Muscle layer of duodenum (tissue), 2 donors: ENCODE measurements at regions not wholly inside any gene's neighbourhood (a gene's known extent, or its start where the extent isn't known, plus 50 kb on each side); places are given as distances from the start of the nearest gene placed in this dataset.

Experiments
- H3K27ac ChIP-seq: one replicate; pipeline ENCODE4 v1.7.0; 2013; ENCODE audit warnings: mild to moderate bottlenecking, low read length
- H3K27me3 ChIP-seq: one replicate; pipeline ENCODE4 v1.7.0; 2013; ENCODE audit warnings: low read depth, mild to moderate bottlenecking, control low read depth, low read length
- H3K36me3 ChIP-seq, 2 donors: one replicate each; pipeline ENCODE4 v1.7.0; 2013; ENCODE audit warnings: low read length in 2 of 2, control low read depth in 1 of 2, mild to moderate bottlenecking in 1 of 2; ENCODE audit not compliant: insufficient read depth in 2 of 2, control insufficient read depth in 1 of 2
- H3K4me1 ChIP-seq, 2 donors: one replicate each; pipeline ENCODE4 v1.7.0; 2013; ENCODE audit warnings: low read length in 2 of 2, mild to moderate bottlenecking in 2 of 2, control low read depth in 1 of 2, moderate library complexity in 1 of 2; ENCODE audit not compliant: insufficient read depth in 2 of 2, control insufficient read depth in 1 of 2
- H3K4me3 ChIP-seq, 2 donors: one replicate each; pipeline ENCODE4 v1.7.0; 2013; ENCODE audit warnings: low read length in 2 of 2, low read depth in 1 of 2, mild to moderate bottlenecking in 1 of 2
- H3K9me3 ChIP-seq, 2 donors: one replicate each; pipeline ENCODE4 v1.7.0; 2013; ENCODE audit warnings: low read length in 2 of 2, control low read depth in 1 of 2, mild to moderate bottlenecking in 1 of 2; ENCODE audit not compliant: control insufficient read depth in 1 of 2
- donor health status: healthy.

- H3K27ac ChIP-seq, result no peak overlapping the region
- no peaks in the 10 kb centered on the region for H3K4me1 ChIP-seq
- no peaks in the 10 kb centered on the region for H3K36me3 ChIP-seq
- H3K27me3 ChIP-seq, result no peaks in the 10 kb centered on the region
- no peak overlapping the region for H3K4me3 ChIP-seq
- no peaks in the 10 kb centered on the region for H3K9me3 ChIP-seq
These were observed 81.3 kb upstream of the IRX6 start for GRCh38 chr16:55242667-55243066.

GRCh38 chr16:55248058-55248457 lies 75.9 kb upstream of the IRX6 start:
- Histone ChIP-seq H3K9me3 (no peaks in the 10 kb centered on the region), H3K4me3 (no peak overlapping the region), H3K36me3 (no peaks in the 10 kb centered on the region), H3K27ac (no peak overlapping the region), H3K4me1 (no peaks in the 10 kb centered on the region), H3K27me3 (no peaks in the 10 kb centered on the region)

- Histone ChIP-seq H3K27ac (no peak overlapping the region), H3K27me3 (no peaks in the 10 kb centered on the region), H3K4me1 (no peaks in the 10 kb centered on the region), H3K9me3 (peaks cover 0 to under 1% of the 10 kb centered on the region in 2 donors), H3K36me3 (no peaks in the 10 kb centered on the region), H3K4me3 (no peak overlapping the region)
These were observed 75.5 kb upstream of the IRX6 start for GRCh38 chr16:55248494-55248893.

- H3K27ac ChIP-seq, result no peak overlapping the region
- H3K4me1 ChIP-seq, result no peaks in the 10 kb centered on the region
- H3K4me3 ChIP-seq, result no peak overlapping the region
- H3K36me3 ChIP-seq, result no peaks in the 10 kb centered on the region
- no peaks in the 10 kb centered on the region for H3K27me3 ChIP-seq
- peaks cover 0 to 6% of the 10 kb centered on the region in 2 donors for H3K9me3 ChIP-seq
These were observed 74.6 kb upstream of the IRX6 start for GRCh38 chr16:55249361-55249760.

- Histone ChIP-seq H3K27me3 (no peaks in the 10 kb centered on the region), H3K36me3 (no peaks in the 10 kb centered on the region), H3K4me1 (no peaks in the 10 kb centered on the region), H3K4me3 (no peak overlapping the region), H3K9me3 (peaks cover 0 to 6% of the 10 kb centered on the region in 2 donors), H3K27ac (no peak overlapping the region)
These were observed 74.1 kb upstream of the IRX6 start for GRCh38 chr16:55249936-55250335.

- Histone ChIP-seq H3K4me3 (no peak overlapping the region), H3K36me3 (no peaks in the 10 kb centered on the region), H3K4me1 (no peaks in the 10 kb centered on the region), H3K9me3 (peaks cover 0 to 6% of the 10 kb centered on the region in 2 donors), H3K27me3 (no peaks in the 10 kb centered on the region), H3K27ac (no peak overlapping the region)
These were observed 73.3 kb upstream of the IRX6 start for GRCh38 chr16:55250701-55251100.

GRCh38 chr16:55251151-55251550 lies 72.9 kb upstream of the IRX6 start:
- peaks cover 0 to 6% of the 10 kb centered on the region in 2 donors for H3K9me3 ChIP-seq
- no peak overlapping the region for H3K4me3 ChIP-seq
- H3K4me1 ChIP-seq, result no peaks in the 10 kb centered on the region
- H3K27ac ChIP-seq, result no peak overlapping the region
- H3K27me3 ChIP-seq, result no peaks in the 10 kb centered on the region
- H3K36me3 ChIP-seq, result no peaks in the 10 kb centered on the region

GRCh38 chr16:55252577-55252976 lies 71.4 kb upstream of the IRX6 start:
- no peaks in the 10 kb centered on the region for H3K27me3 ChIP-seq
- peaks cover 0 to 6% of the 10 kb centered on the region in 2 donors for H3K9me3 ChIP-seq
- no peaks in the 10 kb centered on the region for H3K4me1 ChIP-seq
- H3K4me3 ChIP-seq, result no peak overlapping the region
- H3K36me3 ChIP-seq, result no peaks in the 10 kb centered on the region
- no peak overlapping the region for H3K27ac ChIP-seq

GRCh38 chr16:55253987-55254386 lies 70.0 kb upstream of the IRX6 start:
- no peaks in the 10 kb centered on the region for H3K4me1 ChIP-seq
- H3K4me3 ChIP-seq, result no peak overlapping the region
- H3K9me3 ChIP-seq, result peaks cover 0 to 6% of the 10 kb centered on the region in 2 donors
- no peaks in the 10 kb centered on the region for H3K36me3 ChIP-seq
- no peak overlapping the region for H3K27ac ChIP-seq
- no peaks in the 10 kb centered on the region for H3K27me3 ChIP-seq

- H3K4me1 ChIP-seq, result no peaks in the 10 kb centered on the region
- no peaks in the 10 kb centered on the region for H3K27me3 ChIP-seq
- no peak overlapping the region for H3K4me3 ChIP-seq
- H3K9me3 ChIP-seq, result peaks cover 0 to 6% of the 10 kb centered on the region in 2 donors
- no peaks in the 10 kb centered on the region for H3K36me3 ChIP-seq
- no peak overlapping the region for H3K27ac ChIP-seq
These were observed 68.2 kb upstream of the IRX6 start for GRCh38 chr16:55255733-55256282.

GRCh38 chr16:55256412-55257016 lies 67.5 kb upstream of the IRX6 start:
- H3K27ac ChIP-seq, result no peak overlapping the region

More at GRCh38 chr16:55256412-55257016, 67.5 kb upstream of the IRX6 start:
- Histone ChIP-seq H3K4me1 (no peaks in the 10 kb centered on the region), H3K36me3 (no peaks in the 10 kb centered on the region), H3K9me3 (peaks cover 0 to 6% of the 10 kb centered on the region in 2 donors), H3K27me3 (no peaks in the 10 kb centered on the region), H3K4me3 (no peak overlapping the region)
